Thyroid gland (tissue), 4 donors: ENCODE measurements at regions not wholly inside any gene's neighbourhood (a gene's known extent, or its start where the extent isn't known, plus 50 kb on each side); places are given as distances from the start of the nearest gene placed in this dataset.

Source experiments
- CTCF ChIP-seq, 6 experiments: fragments of 200-600 bp in 3 of 6; fragments of 450-650 bp in 3 of 6; sonication (generic) in 3 of 6; IDR thresholded peaks; one replicate each; pipeline ENCODE4 v1.5.1; 2016 to 2019; ENCODE audit warnings: antibody characterized with exemption in 6 of 6, mild to moderate bottlenecking in 2 of 6, inconsistent platforms in 1 of 6, moderate library complexity in 1 of 6
- POLR2A ChIP-seq, 2 donors: fragments of 450-650 bp; IDR thresholded peaks; one replicate each; pipeline ENCODE4 v1.6.1; 2017; ENCODE audit warnings: antibody characterized with exemption in 2 of 2, mild to moderate bottlenecking in 2 of 2, moderate library complexity in 1 of 2

GRCh38 chr2:22501851-22502250 is 883.1 kb upstream of the KLHL29 start:
- TF ChIP-seq POLR2A (IDR thresholded peaks at IDR 0.05) (no peak), CTCF (IDR thresholded peaks at IDR 0.05) (no peak)
